ENCODE measurements at regions not wholly inside any gene's neighbourhood (a gene's known extent, or its start where the extent isn't known, plus 50 kb on each side); places are given as distances from the start of the nearest gene placed in this dataset.

DNA sequence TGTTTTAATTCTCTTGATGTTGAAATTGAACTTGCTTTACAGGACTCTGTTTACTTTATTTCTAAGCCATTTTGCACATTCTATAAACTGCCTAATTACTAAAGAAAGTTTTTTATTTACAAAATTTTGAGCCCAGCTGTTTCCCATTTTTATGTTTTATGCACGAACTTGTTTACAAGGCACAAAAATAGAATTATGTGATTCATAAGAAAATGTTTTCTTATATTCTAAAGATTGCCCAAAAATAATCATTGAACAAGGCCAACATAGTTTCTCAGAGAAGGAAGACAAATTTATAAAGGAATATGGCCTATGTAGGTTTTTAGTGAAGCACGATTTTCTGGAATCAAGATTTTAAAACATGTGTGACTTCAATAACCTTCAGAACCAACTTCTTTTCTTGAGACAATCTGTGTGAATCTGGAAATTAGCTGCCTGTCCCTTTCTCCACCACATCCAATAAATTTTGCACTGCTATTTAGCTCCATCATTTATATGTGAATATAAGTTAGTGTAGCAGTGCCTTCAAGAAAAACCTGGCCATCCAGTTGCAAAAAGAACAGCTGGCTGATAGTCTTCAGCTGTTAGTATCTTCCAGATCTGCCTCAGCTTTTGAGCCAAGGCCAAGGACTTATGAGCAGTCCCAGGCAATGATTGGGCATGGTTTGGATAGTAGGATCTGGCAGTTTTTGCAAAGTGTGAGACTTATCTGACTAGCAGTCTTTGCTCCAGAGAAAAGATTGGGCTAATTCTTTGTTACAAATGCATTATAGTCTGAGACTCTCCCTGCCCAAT, 253.2 kb upstream of the COL3A1 start:
- no peak for DNase-seq

GRCh38 chr2:188721784-188722183, 252.4 kb upstream of the COL3A1 start:
- no peak for DNase-seq

DNA sequence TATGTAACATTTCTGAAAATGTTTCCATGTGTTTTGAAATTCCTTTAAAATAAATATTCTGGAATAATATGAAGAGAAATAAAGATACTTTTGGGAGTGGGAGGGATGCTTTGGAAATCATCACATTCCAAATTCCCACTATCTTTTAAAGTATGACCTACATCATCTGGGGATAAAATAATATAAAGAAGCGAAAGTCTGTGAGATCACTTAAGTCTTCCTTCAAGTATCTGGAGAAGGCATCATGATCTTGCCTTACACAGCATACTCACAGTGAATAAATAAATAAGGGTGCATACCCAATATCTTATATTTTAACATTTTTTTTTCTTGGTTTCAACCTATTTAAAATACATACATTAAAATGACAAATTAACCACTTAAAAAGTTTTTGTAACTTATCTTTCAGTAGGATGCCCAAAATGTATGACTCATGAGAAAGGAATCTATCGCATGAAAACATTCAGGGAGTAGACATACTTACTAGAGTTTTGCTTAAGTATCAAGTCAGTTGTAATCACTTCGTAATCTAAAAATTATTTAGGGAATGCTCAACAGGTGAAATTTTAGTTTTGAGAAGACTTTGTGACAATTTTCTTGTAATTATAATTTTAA, 248.3 kb upstream of the COL3A1 start:
- no peak for DNase-seq

GRCh38 chr2:188726626-188727247, 247.4 kb upstream of the COL3A1 start:
- DNase-seq: no peak

DNA sequence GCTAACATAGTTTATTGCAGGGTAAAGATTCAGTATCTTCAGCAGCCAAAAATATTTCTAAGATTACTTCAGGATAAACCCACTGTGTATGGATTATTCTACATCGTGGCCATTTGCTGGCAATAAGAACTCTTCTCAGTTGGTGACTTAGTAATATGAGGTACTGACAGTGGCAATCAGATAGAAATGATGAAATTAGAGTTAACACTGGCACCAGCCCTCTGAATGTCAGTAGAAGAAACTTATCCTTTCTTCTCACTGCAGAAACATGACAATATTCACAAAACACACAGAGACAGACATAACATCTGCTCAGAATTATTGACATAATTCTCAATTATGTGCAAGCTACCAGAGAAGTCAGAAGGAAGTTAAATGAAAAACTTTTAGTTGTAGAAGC, 246.3 kb upstream of the COL3A1 start:
- DNase-seq: no peak

GRCh38 chr2:188734691-188735090, 239.5 kb upstream of the COL3A1 start:
- DNase-seq: no peak

GRCh38 chr2:188746727-188747126, 227.4 kb upstream of the COL3A1 start:
- DNase-seq: no peak

- no peak for DNase-seq
Observed at GRCh38 chr2:188751816-188752215, 222.4 kb upstream of the COL3A1 start.

- DNase-seq: no peak
Observed at GRCh38 chr2:188752311-188752710, 221.9 kb upstream of the COL3A1 start.

GRCh38 chr2:188762151-188762550, 212.0 kb upstream of the COL3A1 start:
- DNase-seq: no peak

DNA sequence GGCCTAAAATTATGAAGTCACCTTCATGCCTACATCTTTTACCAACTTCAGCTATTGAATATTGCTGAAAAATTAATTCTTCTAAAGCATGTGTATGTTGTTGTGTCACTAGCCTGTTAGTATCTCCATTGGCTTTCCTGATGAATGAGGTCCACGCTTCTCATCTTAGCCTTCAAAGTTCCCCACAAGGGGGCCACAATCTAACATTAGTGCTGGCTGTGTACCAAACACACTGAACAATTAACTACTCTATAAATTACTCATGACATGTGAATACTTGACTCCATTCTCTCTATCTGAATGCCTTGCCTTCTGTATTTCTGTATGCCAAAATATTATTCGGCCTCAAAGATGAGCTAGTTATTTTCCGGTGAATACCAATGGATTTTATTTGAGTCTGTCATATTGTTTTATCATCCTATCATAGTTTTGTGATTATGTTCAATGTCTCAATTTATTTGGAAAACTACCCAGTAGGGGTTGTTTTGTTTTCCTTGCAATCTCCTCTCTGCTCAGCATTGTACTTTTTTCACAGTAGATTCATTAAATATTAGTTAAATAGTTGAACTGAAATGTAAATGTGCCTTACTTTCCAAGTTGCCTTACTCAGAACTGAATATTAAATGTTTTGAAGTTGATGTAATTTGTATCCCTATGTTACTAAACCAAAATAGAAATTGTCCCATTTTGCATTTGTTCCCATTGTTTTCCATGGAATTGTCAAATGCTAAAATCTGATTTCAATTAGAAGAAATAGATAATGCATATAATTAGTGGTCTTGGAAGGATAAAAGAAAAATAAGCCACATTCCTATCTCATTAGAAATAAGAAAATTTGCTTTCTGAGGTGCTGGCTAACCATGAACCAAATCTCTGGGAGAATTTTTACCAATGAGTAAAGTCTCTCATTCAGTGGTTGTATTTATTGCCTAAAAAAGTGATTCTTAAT, 208.4 kb upstream of the COL3A1 start:
- DNase-seq: no peak

DNA sequence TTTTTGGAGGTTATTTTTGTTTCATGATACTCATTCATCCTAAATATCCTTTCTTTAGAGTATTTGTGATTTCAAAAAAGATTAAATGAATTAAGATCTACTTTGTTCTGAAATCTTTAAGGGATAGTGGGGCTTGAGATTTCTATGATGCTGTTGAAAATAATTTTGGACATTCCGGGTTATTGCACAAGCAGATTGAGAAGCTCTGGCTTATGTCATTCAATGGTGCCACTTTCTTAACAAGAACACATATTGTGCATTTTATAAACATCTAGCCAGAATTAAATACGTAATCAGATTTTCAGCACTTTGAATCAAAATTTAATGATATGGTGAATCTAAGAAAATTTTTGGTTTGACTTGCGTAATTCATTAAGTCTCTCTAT, 207.7 kb upstream of the COL3A1 start:
- DNase-seq: no peak

DNA sequence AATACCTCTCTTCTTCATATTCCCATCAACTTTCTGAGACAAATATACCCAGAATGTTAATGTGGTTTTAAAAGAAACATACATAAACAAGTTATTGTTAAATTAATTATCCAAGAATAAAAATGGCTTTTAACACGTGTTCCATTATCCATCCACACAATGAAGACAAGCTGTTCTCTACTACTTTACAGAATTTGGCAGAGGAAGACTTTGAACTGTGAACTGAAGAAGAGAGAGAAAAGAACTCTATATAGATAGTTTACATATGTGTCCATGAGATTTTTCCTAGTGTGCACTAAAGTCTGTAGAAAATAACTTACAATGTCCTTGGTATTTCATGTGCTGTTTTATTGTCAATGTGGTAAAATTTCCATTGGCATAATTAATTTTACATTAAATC, 207.0 kb upstream of the COL3A1 start:
- no peak for DNase-seq

DNA sequence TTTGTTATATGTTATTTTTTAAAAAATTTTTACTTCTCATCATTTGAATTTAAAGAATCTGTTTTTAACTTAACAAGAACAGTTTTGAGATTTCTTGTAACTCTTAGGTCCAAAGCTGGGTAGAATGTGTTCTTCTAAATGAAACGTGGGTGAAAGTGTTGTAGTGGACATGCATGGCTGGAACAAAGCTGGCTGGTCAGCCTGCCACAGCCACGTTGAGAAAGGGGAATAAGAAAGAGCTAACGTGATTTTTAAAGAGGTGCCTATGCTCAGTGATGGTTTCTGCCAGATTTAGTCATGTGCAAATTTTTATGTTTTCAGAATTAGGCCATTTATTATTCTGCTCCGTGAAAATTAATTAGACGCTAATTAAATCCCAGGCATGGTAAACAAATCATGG, 203.9 kb upstream of the COL3A1 start:
- no peak for DNase-seq

- DNase-seq: no peak
Observed at GRCh38 chr2:188773075-188773474, 201.1 kb upstream of the COL3A1 start.

GRCh38 chr2:188776634-188777033, 197.5 kb upstream of the COL3A1 start:
- DNase-seq: no peak

GRCh38 chr2:188784269-188784762, 189.9 kb upstream of the COL3A1 start:
- DNase-seq: no peak

- no peak for DNase-seq
Observed at GRCh38 chr2:188785061-188785460, 189.1 kb upstream of the COL3A1 start.

- no peak for DNase-seq
Observed at GRCh38 chr2:188785490-188785889, 188.7 kb upstream of the COL3A1 start.

GRCh38 chr2:188786368-188786841, 187.8 kb upstream of the COL3A1 start:
- no peak for DNase-seq

DNA sequence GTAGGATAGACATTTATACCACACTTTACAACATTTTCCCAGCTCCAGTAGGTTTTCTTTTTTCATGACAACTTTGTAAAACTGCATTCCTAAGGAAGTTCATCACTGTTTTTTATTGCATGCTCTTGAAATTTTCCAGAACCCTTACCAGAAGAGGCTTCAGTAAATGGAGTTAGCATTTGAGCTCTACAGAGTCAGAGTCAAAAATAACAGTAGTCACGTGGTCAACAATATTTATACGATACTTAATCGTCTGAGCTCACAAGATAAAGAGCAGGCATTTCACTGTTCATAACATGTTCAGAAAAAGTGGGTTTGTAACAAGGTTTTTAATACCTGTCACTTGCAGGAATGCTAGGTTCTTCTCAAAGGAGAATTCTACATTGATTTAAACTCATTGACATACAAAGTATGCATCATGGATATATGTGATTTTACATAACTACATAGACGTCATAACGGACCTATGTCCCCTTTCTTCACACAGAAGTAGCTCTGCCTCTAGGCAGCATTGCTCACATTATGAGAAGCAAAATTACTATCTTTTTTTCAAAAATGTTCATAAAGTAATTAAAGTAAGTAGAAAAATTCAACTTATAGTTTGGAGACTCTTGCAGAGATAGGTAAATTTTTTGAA, 187.0 kb upstream of the COL3A1 start:
- no peak for DNase-seq

Measured in nucleus accumbens (tissue), 56 donors.